ENCODE measurements at regions not wholly inside any gene's neighbourhood (a gene's known extent, or its start where the extent isn't known, plus 50 kb on each side); places are given as distances from the start of the nearest gene placed in this dataset.

- no peak for TF ChIP-seq CTCF (optimal IDR thresholded peaks at IDR 0.05 in 1 of 3, IDR thresholded peaks at IDR 0.05 in 1 of 3, conservative IDR thresholded peaks at IDR 0.05 in 1 of 3; ENCODE audit: extremely low read depth in 1 of 3, insufficient read depth in 2 of 3, low read length in 3 of 3)
- no peak for TF ChIP-seq EZH2 (IDR thresholded peaks at IDR 0.05; ENCODE audit: low read length)
These were observed 73.7 kb upstream of the PTPN5 start for GRCh38 chr11:18865261-18865660.

Data from keratinocyte (primary cell).